ENCODE measurements at regions not wholly inside any gene's neighbourhood (a gene's known extent, or its start where the extent isn't known, plus 50 kb on each side); places are given as distances from the start of the nearest gene placed in this dataset.

DNA sequence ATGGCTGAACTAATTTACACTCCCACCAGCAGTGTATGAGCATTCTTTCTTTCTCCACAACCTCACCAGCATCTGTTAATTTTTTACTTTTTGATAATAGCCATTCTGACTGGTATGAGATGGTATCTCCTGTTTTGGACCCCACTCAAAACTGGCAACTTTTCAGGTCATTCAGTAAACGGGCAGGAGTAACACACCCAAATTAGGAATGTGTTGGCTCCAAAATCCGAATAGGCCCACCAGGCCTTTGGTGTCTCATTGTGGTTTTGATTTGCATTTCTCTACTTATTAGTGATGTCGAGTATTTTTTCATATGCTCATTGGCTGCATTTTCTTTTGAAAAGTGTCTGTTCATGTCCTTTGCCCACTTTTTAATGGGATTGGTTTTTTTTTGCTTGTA lies 517.1 kb downstream of the TMEM232 start:
- peaks cover 3 to 34% of the 10 kb centered on the region in 2 experiments; a peak in 4 of 5 replicates for H3K9me3 Mint-ChIP-seq
- H3K4me1 Mint-ChIP-seq: no peaks in the 10 kb centered on the region
- no peak overlapping the region for H4K91ac ChIP-seq (ENCODE audit: insufficient read length, low read depth, low read length)
- H3T11ph ChIP-seq (ENCODE audit: low read length): no peak overlapping the region
- no peak overlapping the region for H3K14ac ChIP-seq (ENCODE audit: insufficient read depth, low read length)
- no peak overlapping the region for H3K4ac ChIP-seq (ENCODE audit: low read depth, low read length)
- DNase-seq: no peak
- no peak overlapping the region for H3K9ac ChIP-seq (ENCODE audit: extremely low read depth, insufficient read length, low read length)
- no peak overlapping the region for H2BK15ac ChIP-seq (ENCODE audit: low read depth, low read length)
- no peaks in the 10 kb centered on the region; the same call in 1 of the 2 replicates for H3K27me3 Mint-ChIP-seq (ENCODE audit: low read depth)
- no peak overlapping the region for H3K56ac ChIP-seq (ENCODE audit: insufficient read length, low read depth, low read length)
- no peaks in the 10 kb centered on the region for H4K20me1 ChIP-seq (ENCODE audit: control insufficient read depth, insufficient read depth, insufficient read length)
- no peak overlapping the region for H4K5ac ChIP-seq (ENCODE audit: insufficient read length, low read depth, low read length)
- no peak overlapping the region for H3K23ac ChIP-seq (ENCODE audit: insufficient read length, low read depth, low read length)
- H3K36me3 Mint-ChIP-seq (ENCODE audit: insufficient read depth in 1 of 3, low read depth in 3 of 3): peaks cover 0 to 2% (median 2%) of the 10 kb centered on the region in 3 experiments; a peak in 2 of 7 replicates
- no peak overlapping the region for H2AFZ ChIP-seq (ENCODE audit: low read length)
- H3K9me3 ChIP-seq (ENCODE audit: control insufficient read depth, low read depth, low read length): no peaks in the 10 kb centered on the region
- H3K4me2 ChIP-seq (ENCODE audit: insufficient read depth, insufficient read length, low read length): no peak overlapping the region
- H3K27ac ChIP-seq (ENCODE audit: insufficient read length, low read depth, low read length): no peak overlapping the region
- H3K18ac ChIP-seq (ENCODE audit: insufficient read length, low read depth, low read length): no peak overlapping the region
- no peak overlapping the region for H2BK120ac ChIP-seq (ENCODE audit: low read depth, low read length, poor library complexity, severe bottlenecking)
- H4K8ac ChIP-seq (replicated peaks; ENCODE audit: insufficient read length, low read depth, low read length): no peak overlapping the region
- H3K79me1 ChIP-seq (ENCODE audit: insufficient read depth, low read depth, low read length, poor library complexity, severe bottlenecking): no peaks in the 10 kb centered on the region
- no peak overlapping the region for H2BK20ac ChIP-seq (ENCODE audit: low read depth, low read length, poor library complexity, severe bottlenecking)
- H2AK5ac ChIP-seq (ENCODE audit: insufficient read length, low read length): no peak overlapping the region
- H3K27ac Mint-ChIP-seq: no peak overlapping the region
- H3K79me2 ChIP-seq (ENCODE audit: insufficient read depth, low read length): no peaks in the 10 kb centered on the region
- no peak overlapping the region for H3K4me3 Mint-ChIP-seq
- H2BK12ac ChIP-seq (ENCODE audit: insufficient read length, low read depth, low read length): no peak overlapping the region
- H3K23me2 ChIP-seq (ENCODE audit: insufficient read length, low read depth, low read length, poor library complexity, severe bottlenecking): no peaks in the 10 kb centered on the region
- no peak overlapping the region for H2BK5ac ChIP-seq (ENCODE audit: insufficient read length, low read length)
- TF ChIP-seq, protein P1, sequence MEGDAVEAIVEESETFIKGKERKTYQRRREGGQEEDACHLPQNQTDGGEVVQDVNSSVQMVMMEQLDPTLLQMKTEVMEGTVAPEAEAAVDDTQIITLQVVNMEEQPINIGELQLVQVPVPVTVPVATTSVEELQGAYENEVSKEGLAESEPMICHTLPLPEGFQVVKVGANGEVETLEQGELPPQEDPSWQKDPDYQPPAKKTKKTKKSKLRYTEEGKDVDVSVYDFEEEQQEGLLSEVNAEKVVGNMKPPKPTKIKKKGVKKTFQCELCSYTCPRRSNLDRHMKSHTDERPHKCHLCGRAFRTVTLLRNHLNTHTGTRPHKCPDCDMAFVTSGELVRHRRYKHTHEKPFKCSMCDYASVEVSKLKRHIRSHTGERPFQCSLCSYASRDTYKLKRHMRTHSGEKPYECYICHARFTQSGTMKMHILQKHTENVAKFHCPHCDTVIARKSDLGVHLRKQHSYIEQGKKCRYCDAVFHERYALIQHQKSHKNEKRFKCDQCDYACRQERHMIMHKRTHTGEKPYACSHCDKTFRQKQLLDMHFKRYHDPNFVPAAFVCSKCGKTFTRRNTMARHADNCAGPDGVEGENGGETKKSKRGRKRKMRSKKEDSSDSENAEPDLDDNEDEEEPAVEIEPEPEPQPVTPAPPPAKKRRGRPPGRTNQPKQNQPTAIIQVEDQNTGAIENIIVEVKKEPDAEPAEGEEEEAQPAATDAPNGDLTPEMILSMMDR (conservative IDR thresholded peaks at IDR 0.05): no peak
- no peaks in the 10 kb centered on the region for H3K4me1 ChIP-seq (ENCODE audit: insufficient read depth, low read length)
- no peaks in the 10 kb centered on the region for H3K27me3 ChIP-seq (ENCODE audit: insufficient read depth, low read length)
- no CpG with 5 or more reads among the region's 3 CpGs for WGBS (ENCODE audit: extremely low coverage, insufficient read length, low lambda C conversion rate)

Measured in H9 (cell line).